GM12878 (cell line): ENCODE measurements at regions not wholly inside any gene's neighbourhood (a gene's known extent, or its start where the extent isn't known, plus 50 kb on each side); places are given as distances from the start of the nearest gene placed in this dataset.

Source experiments
- ATAC-seq: fragments of 200-7000 bp; cut with Tn5 transposase; 3 replicates; pipeline ENCODE4 v1.9.1; 2020; ENCODE audit warnings: mild to moderate bottlenecking, moderate library complexity
- BruUV-seq: library from RNA; stranded (reverse); fragments of 400-500 nt; replicated peaks from 2 replicates; lab custom pipeline; 2021; lab: Mats Ljungman, UMichigan
- CTCF ChIA-PET: fragments of 300-600 bp; sonication (Branson Sonifier 250); formaldehyde crosslinking; extraction: SDS; loops from one replicate; lab custom pipeline; 2021; ENCODE audit warnings: inconsistent platforms; lab: Yijun Ruan, JAX
- POLR2A ChIA-PET: fragments of 350-600 bp; formaldehyde crosslinking; extraction: SDS; loops from one replicate; lab custom pipeline; 2021; ENCODE audit warnings: inconsistent platforms; lab: Charles Lee
- RAD21 ChIA-PET: fragments of 300-600 bp; sonication (Branson Sonifier 250); formaldehyde crosslinking; loops from one replicate; lab custom pipeline; 2023; ENCODE audit warnings: antibody characterized with exemption; ENCODE audit not compliant: unreplicated experiment; lab: Charles Lee
- SMC1A ChIA-PET: fragments of 300-600 bp; sonication (Branson Sonifier 250); formaldehyde crosslinking; loops from one replicate; lab custom pipeline; 2023; ENCODE audit not compliant: unreplicated experiment, uncharacterized antibody; lab: Charles Lee
- DNase-seq: peaks from one replicate; pipeline ENCODE4 v3.0.0-alpha.2; 2011; ENCODE audit warnings: low read depth, low spot score
- FAIRE-seq: peaks from 3 replicates; lab custom pipeline; 2011; peaks lifted over from hg19 to GRCh38; lab: Jason Lieb, UNC
- H2AFZ ChIP-seq: 2 replicates; pipeline ENCODE4 v1.6.0; 2011; ENCODE audit warnings: low read depth, low read length, control low read depth; ENCODE audit not compliant: control insufficient read depth
- H3K27ac ChIP-seq: 2 replicates; pipeline ENCODE4 v1.5.1; 2011; ENCODE audit warnings: control low read depth; ENCODE audit not compliant: control insufficient read depth, insufficient read depth
- H3K27me3 ChIP-seq, 2 experiments: replicated peaks in 1 of 2; 2 replicates each; pipeline versions ENCODE4 v1.6.0 to v1.6.1; 2011; ENCODE audit warnings: low read length in 1 of 2; ENCODE audit not compliant: control insufficient read depth in 2 of 2, insufficient read depth in 2 of 2
- H3K36me3 ChIP-seq, 2 experiments: 2 replicates each; pipeline ENCODE4 v1.5.1; 2011; ENCODE audit warnings: low read length in 1 of 2; ENCODE audit not compliant: control insufficient read depth in 2 of 2, insufficient read depth in 2 of 2
- H3K4me1 ChIP-seq: 2 replicates; pipeline ENCODE4 v1.6.1; 2011; ENCODE audit warnings: mild to moderate bottlenecking, low read length, moderate library complexity, mixed read lengths; ENCODE audit not compliant: control insufficient read depth, insufficient read depth
- H3K4me2 ChIP-seq: 2 replicates; pipeline ENCODE4 v1.6.0; 2011; ENCODE audit warnings: control low read depth; ENCODE audit not compliant: control insufficient read depth, insufficient read depth
- H3K4me3 ChIP-seq: fragments of 200-600 bp; sonication (generic); 2 replicates; pipeline ENCODE4 v1.5.1; 2016
- H3K79me2 ChIP-seq: 2 replicates; pipeline ENCODE4 v1.6.0; 2011; ENCODE audit warnings: low read length; ENCODE audit not compliant: control insufficient read depth, insufficient read depth
- H3K9ac ChIP-seq: 2 replicates; pipeline ENCODE4 v1.8.0; 2011; ENCODE audit warnings: low read length, control low read depth, mixed read lengths; ENCODE audit not compliant: control insufficient read depth, insufficient read depth
- H3K9me3 ChIP-seq: replicated peaks from 3 replicates; pipeline ENCODE4 v1.5.1; 2011; ENCODE audit warnings: mild to moderate bottlenecking, low read length; ENCODE audit not compliant: control insufficient read depth, insufficient read depth
- H4K20me1 ChIP-seq: 2 replicates; pipeline ENCODE4 v1.6.0; 2011; ENCODE audit not compliant: control insufficient read depth, insufficient read depth
- ATF3 ChIP-seq: IDR thresholded peaks from 2 replicates; pipeline ENCODE4 v1.6.1; 2011; ENCODE audit warnings: low read depth, mild to moderate bottlenecking, low read length, moderate library complexity, borderline replicate concordance; ENCODE audit errors: extremely low read depth
- BRCA1 ChIP-seq: IDR thresholded peaks from 2 replicates; pipeline ENCODE4 v1.6.1; 2011; ENCODE audit warnings: low read depth, low read length, improper control_type of control experiment
- EZH2 ChIP-seq: IDR thresholded peaks from 2 replicates; pipeline ENCODE4 v1.6.1; 2012; ENCODE audit warnings: low read depth, mild to moderate bottlenecking, control low read depth, inconsistent platforms, low read length, borderline replicate concordance; ENCODE audit not compliant: control insufficient read depth
- NR2F1 ChIP-seq: fragments of 450-650 bp; conservative IDR thresholded peaks from 2 replicates; pipeline ENCODE4 v1.6.1; 2017; ENCODE audit warnings: mild to moderate bottlenecking
- RFX5 ChIP-seq: IDR thresholded peaks from 2 replicates; pipeline ENCODE4 v1.6.1; 2011; ENCODE audit warnings: low read depth, low read length, improper control_type of control experiment
- TCF3 ChIP-seq: IDR thresholded peaks from 2 replicates; pipeline ENCODE4 v1.6.1; 2012; ENCODE audit warnings: low read depth, mild to moderate bottlenecking, low read length, borderline replicate concordance; ENCODE audit not compliant: insufficient read depth
- ZSCAN29 ChIP-seq: fragments of 450-650 bp; IDR thresholded peaks from 2 replicates; pipeline ENCODE4 v1.6.1; 2017; ENCODE audit warnings: mild to moderate bottlenecking, moderate library complexity
- WGBS: methylation state at CpG from one replicate; pipeline ENCODE4 v1.1.6; 2016; ENCODE audit warnings: low lambda C conversion rate; ENCODE audit not compliant: insufficient replicate concordance, insufficient coverage; ENCODE audit errors: missing lambda C conversion rate; 5-methylcytosine and 5-hydroxymethylcytosine counted together
- in situ Hi-C: fragments of 300-500 bp; cut with MboI; formaldehyde crosslinking; loops from 9 replicates; pipeline ENCODE4 v1.14.3; 2018; ENCODE audit warnings: mixed read lengths
- intact Hi-C: fragments of 100-400 bp; cut with micrococcal nuclease; formaldehyde crosslinking; loops from one replicate; pipeline ENCODE4 v1.14.2; 2022; ENCODE audit not compliant: unreplicated experiment

- TF ChIP-seq TCF3 (no peak), ZSCAN29 (no peak), BRCA1 (no peak), EZH2 (no peak), NR2F1 (no peak), RFX5 (no peak), ATF3 (no peak)
- H3K4me3 ChIP-seq, result no peak overlapping the region
- DNase-seq (no peak), ATAC-seq (no peak), FAIRE-seq (no peak)
- H3K27ac ChIP-seq, result no peak overlapping the region
- H3K9me3 ChIP-seq, result no peaks in the 10 kb centered on the region
- no TSS peak for BruUV-seq
- 68% methylated on average over 5 of the region's 5 CpGs for WGBS
- no peaks in the 10 kb centered on the region for H3K4me1 ChIP-seq
- ChIA-PET POLR2A (no interaction called here), CTCF (interaction anchor here (0.8 to 9.6 kb wide), 10 partner anchors 11 to 253 kb away, joined by 3 to 65 read pairs (median 4); no protein-coding TSS in a partner anchor), SMC1A (interaction anchor here (1.2 kb wide), 1 partner anchor 18 kb away, joined by 3 read pairs; no protein-coding TSS in a partner anchor), RAD21 (no interaction called here)
- H3K79me2 ChIP-seq, result no peaks in the 10 kb centered on the region
- H3K4me2 ChIP-seq, result no peak overlapping the region
- in situ Hi-C loops, result no loop called here
- no peak overlapping the region for H3K9ac ChIP-seq
- H3K36me3 ChIP-seq, result no peaks in the 10 kb centered on the region
- H4K20me1 ChIP-seq, result no peaks in the 10 kb centered on the region
- intact Hi-C loops, result no loop called here
- no peaks in the 10 kb centered on the region for H3K27me3 ChIP-seq
- H2AFZ ChIP-seq, result no peak overlapping the region
Observed at GRCh38 chr22:22703715-22704114, 59.3 kb downstream of the GGTLC2 start.
